GM23248 (cell line): ENCODE measurements at regions not wholly inside any gene's neighbourhood (a gene's known extent, or its start where the extent isn't known, plus 50 kb on each side); places are given as distances from the start of the nearest gene placed in this dataset.
"Not testable (repeated sequence)": the region's sequence is repeated elsewhere in the genome, so short reads cannot be mapped to it uniquely, and the experiment has no call there.

Experiments
- EZH2 ChIP-seq: fragments of 200-600 bp; sonication (generic); IDR thresholded peaks from 2 replicates; pipeline ENCODE4 v1.6.1; 2018; ENCODE audit warnings: antibody characterized with exemption, mild to moderate bottlenecking; ENCODE audit not compliant: insufficient read depth, poor library complexity, severe bottlenecking
- EZH2phosphoT487 ChIP-seq: fragments of 200-600 bp; sonication (generic); IDR thresholded peaks from 2 replicates; pipeline ENCODE4 v1.6.1; 2018; ENCODE audit warnings: antibody characterized with exemption, moderate library complexity, mild to moderate bottlenecking, low read depth; ENCODE audit not compliant: insufficient read depth

GRCh38 chr7:76895696-76896095, 136.5 kb downstream of the SPDYE17 start:
- not testable (repeated sequence) for TF ChIP-seq EZH2, EZH2phosphoT487
